ENCODE measurements at regions not wholly inside any gene's neighbourhood (a gene's known extent, or its start where the extent isn't known, plus 50 kb on each side); places are given as distances from the start of the nearest gene placed in this dataset.
"Not testable (repeated sequence)": the region's sequence is repeated elsewhere in the genome, so short reads cannot be mapped to it uniquely, and the experiment has no call there.

- TF ChIP-seq ELF4 (IDR thresholded peaks at IDR 0.05); LEF1 (IDR thresholded peaks at IDR 0.05; ENCODE audit: borderline replicate concordance); SP1 (IDR thresholded peaks at IDR 0.05); FOXK2 (IDR thresholded peaks at IDR 0.05); ARNT (IDR thresholded peaks at IDR 0.05); TARDBP (IDR thresholded peaks at IDR 0.05); BHLHE40 (IDR thresholded peaks at IDR 0.05; ENCODE audit: borderline replicate concordance); NFRKB (IDR thresholded peaks at IDR 0.05); ZNF384 (IDR thresholded peaks at IDR 0.05); CTBP1 (IDR thresholded peaks at IDR 0.05; ENCODE audit: borderline replicate concordance); FOXM1 (IDR thresholded peaks at IDR 0.05; ENCODE audit: borderline replicate concordance); FOXA1 (IDR thresholded peaks at IDR 0.05): not testable (repeated sequence)
- TF ChIP-seq, protein P1, sequence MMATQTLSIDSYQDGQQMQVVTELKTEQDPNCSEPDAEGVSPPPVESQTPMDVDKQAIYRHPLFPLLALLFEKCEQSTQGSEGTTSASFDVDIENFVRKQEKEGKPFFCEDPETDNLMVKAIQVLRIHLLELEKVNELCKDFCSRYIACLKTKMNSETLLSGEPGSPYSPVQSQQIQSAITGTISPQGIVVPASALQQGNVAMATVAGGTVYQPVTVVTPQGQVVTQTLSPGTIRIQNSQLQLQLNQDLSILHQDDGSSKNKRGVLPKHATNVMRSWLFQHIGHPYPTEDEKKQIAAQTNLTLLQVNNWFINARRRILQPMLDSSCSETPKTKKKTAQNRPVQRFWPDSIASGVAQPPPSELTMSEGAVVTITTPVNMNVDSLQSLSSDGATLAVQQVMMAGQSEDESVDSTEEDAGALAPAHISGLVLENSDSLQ (IDR thresholded peaks at IDR 0.05) = not testable (repeated sequence)
These were observed 54.7 kb upstream of the NOTCH2NLA start for GRCh38 chr1:146283527-146283880.
